Small intestine (tissue), 7 donors: ENCODE measurements at regions not wholly inside any gene's neighbourhood (a gene's known extent, or its start where the extent isn't known, plus 50 kb on each side); places are given as distances from the start of the nearest gene placed in this dataset.

Experiments
- DNase-seq, 2 donors: peaks; one replicate each; pipeline versions ENCODE4 v3.0.0 to v3.0.0-alpha.2; 2013
- FAIRE-seq: peaks from 2 replicates; lab custom pipeline; 2012; peaks lifted over from hg19 to GRCh38; lab: Jason Lieb, UNC
- H3K27ac ChIP-seq, 3 donors: one replicate each; pipeline ENCODE4 v1.5.1; 2013; ENCODE audit warnings: low read length in 2 of 3, mild to moderate bottlenecking in 2 of 3, control low read depth in 1 of 3, inconsistent platforms in 1 of 3, low read depth in 1 of 3, moderate library complexity in 1 of 3
- H3K27me3 ChIP-seq, 3 donors: one replicate each; pipeline ENCODE4 v1.6.1; 2013; ENCODE audit warnings: low read length in 3 of 3, inconsistent platforms in 1 of 3; ENCODE audit not compliant: control insufficient read depth in 3 of 3, insufficient read depth in 3 of 3
- H3K36me3 ChIP-seq, 3 donors: one replicate each; pipeline ENCODE4 v1.6.1; 2013; ENCODE audit warnings: low read length in 3 of 3, inconsistent platforms in 1 of 3, low read depth in 1 of 3, mild to moderate bottlenecking in 1 of 3, moderate library complexity in 1 of 3; ENCODE audit not compliant: control insufficient read depth in 3 of 3, insufficient read depth in 2 of 3
- H3K4me1 ChIP-seq, 3 donors: one replicate each; pipeline ENCODE4 v1.6.1; 2013; ENCODE audit warnings: low read length in 2 of 3, inconsistent platforms in 1 of 3, low read depth in 1 of 3, mild to moderate bottlenecking in 1 of 3, moderate library complexity in 1 of 3; ENCODE audit not compliant: control insufficient read depth in 3 of 3, insufficient read depth in 2 of 3
- H3K4me3 ChIP-seq, 3 donors: one replicate each; pipeline ENCODE4 v1.5.1; 2013; ENCODE audit warnings: low read length in 3 of 3, control low read depth in 1 of 3, inconsistent platforms in 1 of 3, low read depth in 1 of 3, mild to moderate bottlenecking in 1 of 3, moderate library complexity in 1 of 3
- H3K9me3 ChIP-seq, 2 donors: one replicate each; pipeline ENCODE4 v1.6.1; 2013; ENCODE audit warnings: low read depth in 1 of 2, low read length in 1 of 2; ENCODE audit not compliant: control insufficient read depth in 2 of 2, insufficient read depth in 1 of 2
- WGBS, 3 donors: extraction: QIAGEN DNeasy Blood & Tissue Kit; methylation state at CpG; one replicate each; pipeline ENCODE4 v1.1.7; 2013; 5-methylcytosine and 5-hydroxymethylcytosine counted together
- donor health status: healthy with polysubstance abuse.
- donor health status: control.
- donor health status: control.
- donor health status: Bipolar disorder and iron deficiency.
- donor health status: healthy.

GRCh38 chr16:35249051-35249450 is 1789.6 kb downstream of the TP53TG3F start:
- FAIRE-seq = peak; percentile 94
- no peak for DNase-seq
- H3K27ac ChIP-seq = no peak overlapping the region
- H3K36me3 ChIP-seq = no peaks in the 10 kb centered on the region
- H3K4me1 ChIP-seq = no peaks in the 10 kb centered on the region
- H3K9me3 ChIP-seq = peaks cover 0 to 13% of the 10 kb centered on the region in 2 donors
- 4 to 15% (median 10%) methylated on average over 1 of the region's 1 CpG for WGBS, 3 donors
- H3K4me3 ChIP-seq = no peak overlapping the region
- H3K27me3 ChIP-seq = no peaks in the 10 kb centered on the region

- H3K4me3 ChIP-seq = no peak overlapping the region
- H3K27me3 ChIP-seq = no peaks in the 10 kb centered on the region
- no peaks in the 10 kb centered on the region for H3K4me1 ChIP-seq
- no peak for DNase-seq
- no peaks in the 10 kb centered on the region for H3K36me3 ChIP-seq
- no peak for FAIRE-seq
- no peak overlapping the region for H3K27ac ChIP-seq
- WGBS, 3 donors = 81 to 84% (median 84%) methylated on average over 4 of the region's 4 CpGs
- peaks cover 2 to 13% of the 10 kb centered on the region in 2 donors for H3K9me3 ChIP-seq
These were observed 1793.0 kb downstream of the TP53TG3F start for GRCh38 chr16:35252356-35252936.

GRCh38 chr16:35255186-35255803 is 1795.9 kb downstream of the TP53TG3F start:
- Histone ChIP-seq H3K4me1 (no peaks in the 10 kb centered on the region), H3K4me3 (no peak overlapping the region), H3K27me3 (no peaks in the 10 kb centered on the region), H3K9me3 (peaks cover 5 to 16% of the 10 kb centered on the region in 2 donors), H3K36me3 (no peaks in the 10 kb centered on the region), H3K27ac (no peak overlapping the region)
- 63 to 67% (median 65%) methylated on average over 33 of the region's 33 CpGs for WGBS, 3 donors
- no peak for DNase-seq
- no peak for FAIRE-seq

- H3K36me3 ChIP-seq = no peaks in the 10 kb centered on the region
- WGBS, 3 donors = 49 to 60% (median 60%) methylated on average over 9 to 11 of the region's 11 CpGs
- H3K27ac ChIP-seq = no peak overlapping the region
- FAIRE-seq (no peak), DNase-seq (no peak)
- H3K4me1 ChIP-seq = no peaks in the 10 kb centered on the region
- H3K27me3 ChIP-seq = no peaks in the 10 kb centered on the region
- no peak overlapping the region for H3K4me3 ChIP-seq
- peaks cover 5 to 13% of the 10 kb centered on the region in 2 donors for H3K9me3 ChIP-seq
These were observed 1796.4 kb downstream of the TP53TG3F start for GRCh38 chr16:35255816-35256215.

GRCh38 chr16:35258381-35258780 is 1799.0 kb downstream of the TP53TG3F start:
- DNase-seq (no peak), FAIRE-seq (no peak)
- no peaks in the 10 kb centered on the region for H3K4me1 ChIP-seq
- no peaks in the 10 kb centered on the region for H3K36me3 ChIP-seq
- WGBS, 3 donors = 61 to 77% (median 73%) methylated on average over 9 of the region's 9 CpGs
- no peak overlapping the region for H3K27ac ChIP-seq
- peaks cover 5 to 9% of the 10 kb centered on the region in 2 donors for H3K9me3 ChIP-seq
- no peak overlapping the region for H3K4me3 ChIP-seq
- H3K27me3 ChIP-seq = no peaks in the 10 kb centered on the region

GRCh38 chr16:35295856-35296255 is 1836.4 kb downstream of the TP53TG3F start:
- Histone ChIP-seq H3K9me3 (peaks cover 5 to 13% of the 10 kb centered on the region in 2 donors), H3K27me3 (no peaks in the 10 kb centered on the region), H3K27ac (no peak overlapping the region), H3K4me3 (no peak overlapping the region), H3K36me3 (no peaks in the 10 kb centered on the region), H3K4me1 (no peaks in the 10 kb centered on the region)
- WGBS, 3 donors = 53 to 66% (median 54%) methylated on average over 3 of the region's 3 CpGs
- DNase-seq (no peak), FAIRE-seq (no peak)

- Histone ChIP-seq H3K27me3 (no peaks in the 10 kb centered on the region), H3K9me3 (peaks cover 7 to 16% of the 10 kb centered on the region in 2 donors), H3K36me3 (no peaks in the 10 kb centered on the region), H3K4me3 (no peak overlapping the region), H3K4me1 (no peaks in the 10 kb centered on the region), H3K27ac (no peak overlapping the region)
- DNase-seq = no peak
- no peak for FAIRE-seq
- WGBS, 3 donors = 55 to 68% (median 64%) methylated on average over 2 of the region's 2 CpGs
These were observed 1837.7 kb downstream of the TP53TG3F start for GRCh38 chr16:35296962-35297653.

- H3K4me3 ChIP-seq = no peak overlapping the region
- no peaks in the 10 kb centered on the region for H3K36me3 ChIP-seq
- FAIRE-seq (no peak), DNase-seq (no peak)
- peaks cover 7 to 16% of the 10 kb centered on the region in 2 donors for H3K9me3 ChIP-seq
- H3K27ac ChIP-seq = no peak overlapping the region
- WGBS, 3 donors = 46 to 68% (median 65%) methylated on average over 2 of the region's 2 CpGs
- no peaks in the 10 kb centered on the region for H3K27me3 ChIP-seq
- H3K4me1 ChIP-seq = no peaks in the 10 kb centered on the region
These were observed 1839.2 kb downstream of the TP53TG3F start for GRCh38 chr16:35298460-35299243.
